ENCODE measurements at regions not wholly inside any gene's neighbourhood (a gene's known extent, or its start where the extent isn't known, plus 50 kb on each side); places are given as distances from the start of the nearest gene placed in this dataset.

- TF ChIP-seq ARID4B (CRISPR knock-in tag; IDR thresholded peaks at IDR 0.05; ENCODE audit: borderline replicate concordance) (no peak), CTCF (IDR thresholded peaks at IDR 0.05) (no peak), FOXJ3 (CRISPR knock-in tag; IDR thresholded peaks at IDR 0.05; ENCODE audit: borderline replicate concordance) (no peak), JAZF1 (CRISPR knock-in tag; IDR thresholded peaks at IDR 0.05) (no peak), KAT7 (CRISPR knock-in tag; IDR thresholded peaks at IDR 0.05; ENCODE audit: borderline replicate concordance) (no peak), E2F1 (CRISPR knock-in tag; IDR thresholded peaks at IDR 0.05) (no peak), TP53 (CRISPR knock-in tag; IDR thresholded peaks at IDR 0.05) (no peak), FOXK1 (CRISPR knock-in tag; IDR thresholded peaks at IDR 0.05) (no peak), CREB1 (CRISPR knock-in tag; IDR thresholded peaks at IDR 0.05) (no peak), SP1 (CRISPR knock-in tag; conservative IDR thresholded peaks at IDR 0.05) (no peak), ZBTB21 (CRISPR knock-in tag; IDR thresholded peaks at IDR 0.05; ENCODE audit: borderline replicate concordance) (no peak), AFF4 (CRISPR knock-in tag; IDR thresholded peaks at IDR 0.05; ENCODE audit: borderline replicate concordance) (no peak)
- TF ChIP-seq, protein P1, sequence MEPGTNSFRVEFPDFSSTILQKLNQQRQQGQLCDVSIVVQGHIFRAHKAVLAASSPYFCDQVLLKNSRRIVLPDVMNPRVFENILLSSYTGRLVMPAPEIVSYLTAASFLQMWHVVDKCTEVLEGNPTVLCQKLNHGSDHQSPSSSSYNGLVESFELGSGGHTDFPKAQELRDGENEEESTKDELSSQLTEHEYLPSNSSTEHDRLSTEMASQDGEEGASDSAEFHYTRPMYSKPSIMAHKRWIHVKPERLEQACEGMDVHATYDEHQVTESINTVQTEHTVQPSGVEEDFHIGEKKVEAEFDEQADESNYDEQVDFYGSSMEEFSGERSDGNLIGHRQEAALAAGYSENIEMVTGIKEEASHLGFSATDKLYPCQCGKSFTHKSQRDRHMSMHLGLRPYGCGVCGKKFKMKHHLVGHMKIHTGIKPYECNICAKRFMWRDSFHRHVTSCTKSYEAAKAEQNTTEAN (CRISPR knock-in tag; IDR thresholded peaks at IDR 0.05): no peak
Measured at GRCh38 chr11:135023499-135023898, 611.5 kb upstream of the B3GAT1 start.

All from WTC11 (cell line).